Esophagus squamous epithelium (tissue), 5 donors: ENCODE measurements at regions not wholly inside any gene's neighbourhood (a gene's known extent, or its start where the extent isn't known, plus 50 kb on each side); places are given as distances from the start of the nearest gene placed in this dataset.
"Not testable (repeated sequence)": the region's sequence is repeated elsewhere in the genome, so short reads cannot be mapped to it uniquely, and the experiment has no call there.

Experiments used
- DNase-seq: peaks from one replicate; lab custom pipeline; 2025; lab: John Stamatoyannopoulos, UW
- H3K27ac ChIP-seq, 4 donors: fragments of 200-600 bp; sonication (generic); one replicate each; pipeline ENCODE4 v1.5.1; 2016 to 2019; ENCODE audit warnings: mild to moderate bottlenecking in 1 of 4
- H3K27me3 ChIP-seq, 4 donors: fragments of 200-600 bp; sonication (generic); 1 replicate in 3 of 4; 2 replicates in 1 of 4; pipeline versions ENCODE4 v1.5.1 to v1.6.0; 2017 to 2021; ENCODE audit warnings: antibody characterized with exemption in 1 of 4
- H3K36me3 ChIP-seq, 3 donors: fragments of 200-600 bp; sonication (generic); one replicate each; pipeline ENCODE4 v1.5.1; 2016 to 2019
- H3K4me1 ChIP-seq, 3 donors: fragments of 200-600 bp; sonication (generic); one replicate each; pipeline ENCODE4 v1.5.1; 2017 to 2019
- H3K4me3 ChIP-seq, 4 donors: fragments of 200-600 bp; sonication (generic); 1 replicate in 3 of 4; 2 replicates in 1 of 4; pipeline ENCODE4 v1.5.1; 2016 to 2019; ENCODE audit warnings: mild to moderate bottlenecking in 2 of 4, moderate library complexity in 1 of 4
- H3K9me3 ChIP-seq, 3 donors: fragments of 200-600 bp; sonication (generic); one replicate each; pipeline ENCODE4 v1.5.1; 2016 to 2019
- CTCF ChIP-seq, 6 experiments: fragments of 450-650 bp in 4 of 6; fragments of 200-600 bp in 2 of 6; sonication (generic) in 2 of 6; IDR thresholded peaks; one replicate each; pipeline ENCODE4 v1.5.1; 2016 to 2019; ENCODE audit warnings: antibody characterized with exemption in 6 of 6, mild to moderate bottlenecking in 4 of 6, moderate library complexity in 4 of 6
- POLR2A ChIP-seq, 4 donors: fragments of 450-650 bp; IDR thresholded peaks; one replicate each; pipeline ENCODE4 v1.6.1; 2017; ENCODE audit warnings: antibody characterized with exemption in 4 of 4, mild to moderate bottlenecking in 4 of 4, moderate library complexity in 3 of 4
- WGBS, 2 donors: methylation state at CpG; one replicate each; pipeline ENCODE4 v1.1.5; 2018; 5-methylcytosine and 5-hydroxymethylcytosine counted together
- intact Hi-C: fragments of 100-400 bp; cut with DNase I; formaldehyde crosslinking; loops from one replicate; pipeline ENCODE4 v1.15.0; 2022
- small RNA-seq, 4 donors: library from RNA; depleted of rRNA; stranded (forward); fragments of <200 nt; gene quantifications; one replicate each; pipeline ENCODE3, GENCODE V24; 2016
- donor health status: DM: yes; HTN: yes; CAD: no.

DNA sequence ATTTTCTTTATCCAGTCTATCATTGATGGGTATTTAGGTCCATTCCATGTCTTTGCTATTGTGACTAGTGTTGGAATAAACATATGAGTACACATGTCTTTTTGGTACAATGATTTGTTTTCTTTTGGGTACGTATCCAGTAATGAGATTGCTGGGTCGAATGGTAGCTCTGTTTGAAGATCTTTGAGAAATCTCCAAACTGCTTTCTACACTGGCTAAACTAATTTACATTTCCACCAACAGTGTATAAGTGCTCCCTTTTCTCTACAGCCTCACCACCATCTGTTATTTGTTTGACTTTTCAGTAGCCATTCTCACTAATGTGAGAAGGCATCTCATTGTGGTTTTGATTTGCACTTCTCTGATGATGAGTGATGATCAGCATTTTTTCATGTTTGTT, 103.7 kb downstream of the GOSR1 start:
- H3K9me3 ChIP-seq = no peaks in the 10 kb centered on the region
- TF ChIP-seq CTCF (IDR thresholded peaks at IDR 0.05) (no peak), POLR2A (IDR thresholded peaks at IDR 0.05) (no peak)
- H3K27ac ChIP-seq = no peak overlapping the region
- DNase-seq = no peak
- no peaks in the 10 kb centered on the region for H3K27me3 ChIP-seq
- no peaks in the 10 kb centered on the region for H3K36me3 ChIP-seq
- intact Hi-C loops = no loop called here
- no peaks in the 10 kb centered on the region for H3K4me1 ChIP-seq
- 87 to 89% methylated on average over 2 of the region's 2 CpGs for WGBS, 2 donors
- H3K4me3 ChIP-seq = no peak overlapping the region

DNA sequence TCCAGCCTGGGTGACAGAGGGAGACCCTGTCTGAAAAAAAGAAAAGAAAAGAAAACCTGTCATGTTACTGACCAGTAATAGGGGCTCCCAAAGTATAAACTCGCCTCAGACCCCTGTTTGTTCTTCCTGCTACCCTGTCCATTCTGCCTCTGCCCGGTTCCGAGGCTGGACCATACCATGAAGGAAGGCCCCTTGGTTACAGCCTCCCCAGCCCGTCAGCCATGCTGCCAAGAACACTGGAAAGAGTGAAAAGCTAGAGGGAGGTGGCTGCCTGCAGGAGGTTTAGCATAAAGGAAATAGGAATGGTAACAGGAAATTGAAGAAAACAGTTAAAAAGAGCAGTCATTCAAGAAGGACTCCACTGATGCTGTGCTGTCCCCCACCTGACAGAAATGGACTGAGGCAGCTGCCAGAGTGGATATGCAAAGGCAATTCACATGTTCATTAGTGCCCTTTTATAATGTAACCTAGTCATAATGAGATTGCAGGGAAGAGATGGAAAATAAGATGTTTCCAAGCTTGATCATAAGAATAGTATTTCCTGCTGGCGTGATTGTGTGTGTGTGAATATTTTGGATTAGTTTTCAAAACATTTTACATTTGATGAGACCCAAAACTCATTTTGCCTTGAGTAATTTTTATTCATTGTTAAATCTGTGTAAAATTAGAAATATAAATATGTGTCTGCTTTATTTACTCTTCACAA, 102.6 kb downstream of the GOSR1 start:
- intact Hi-C loops = no loop called here
- Histone ChIP-seq H3K4me3 (no peak overlapping the region), H3K9me3 (no peaks in the 10 kb centered on the region), H3K27ac (no peak overlapping the region), H3K4me1 (no peaks in the 10 kb centered on the region), H3K36me3 (no peaks in the 10 kb centered on the region), H3K27me3 (no peaks in the 10 kb centered on the region)
- WGBS, 2 donors = 59 to 66% methylated on average over 4 to 5 of the region's 5 CpGs
- no peak for TF ChIP-seq POLR2A (IDR thresholded peaks at IDR 0.05)
- no peak for TF ChIP-seq CTCF (IDR thresholded peaks at IDR 0.05)
- no peak for DNase-seq

DNA sequence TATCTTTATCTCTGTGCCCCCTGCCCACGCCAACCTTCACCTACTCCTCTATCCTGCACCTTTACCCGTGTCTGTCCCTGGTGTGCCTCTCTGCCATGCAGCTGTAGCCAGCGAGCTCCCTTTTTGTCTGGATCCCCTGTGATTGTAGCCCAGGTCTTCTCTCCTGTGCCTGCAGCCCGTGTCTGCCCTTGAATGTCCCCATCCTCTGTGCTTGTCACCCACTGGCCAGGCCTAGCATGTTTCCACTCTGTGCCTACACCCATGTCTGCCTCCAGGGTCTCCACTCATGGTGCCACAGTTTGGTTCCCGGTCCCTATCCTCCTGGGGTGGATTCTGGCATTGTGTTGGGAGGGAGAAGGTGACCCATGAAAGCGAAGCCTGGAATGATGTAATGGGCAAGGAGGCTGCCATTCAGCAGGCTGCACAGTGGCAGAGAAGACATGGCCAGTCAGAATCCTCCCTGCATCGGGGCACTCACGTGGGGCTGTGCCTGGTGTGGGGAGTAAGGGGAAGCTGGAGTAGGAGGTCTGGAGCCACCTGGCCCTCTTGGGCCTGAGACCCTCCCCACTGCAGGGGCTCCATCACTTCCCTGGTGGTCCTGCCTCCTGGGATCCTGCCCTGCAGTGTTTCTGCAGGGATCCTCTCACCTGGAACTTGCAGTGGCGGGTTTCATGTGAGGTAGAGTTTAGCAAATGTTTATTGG, 101.0 kb downstream of the GOSR1 start:
- H3K36me3 ChIP-seq, intact Hi-C loops, H3K27me3 ChIP-seq, H3K4me1 ChIP-seq, H3K4me3 ChIP-seq, DNase-seq, H3K27ac ChIP-seq, H3K9me3 ChIP-seq: not testable (repeated sequence)
- WGBS, 2 donors = 75 to 89% methylated on average over 6 to 7 of the region's 9 CpGs

Small RNA genes lying in the stretch of these regions (small RNA-seq; reads per million reads assigned to genes)
- gene AC005562.1 (0 reads per million in 4 donors), gene AC127024.7 (0 reads per million in 4 donors), gene RN7SL316P (0 reads per million in 4 donors)
